H54 (cell line): ENCODE measurements at regions not wholly inside any gene's neighbourhood (a gene's known extent, or its start where the extent isn't known, plus 50 kb on each side); places are given as distances from the start of the nearest gene placed in this dataset.

Experiments
- DNase-seq: peaks from one replicate; pipeline ENCODE4 v3.0.0; 2011; ENCODE audit warnings: low spot score, mixed read lengths; ENCODE audit not compliant: insufficient read length
- FAIRE-seq: peaks from 3 replicates; lab custom pipeline; 2011; peaks lifted over from hg19 to GRCh38; lab: Jason Lieb, UNC
- POLR2A ChIP-seq: IDR thresholded peaks from 2 replicates; pipeline ENCODE4 v1.6.1; 2011; ENCODE audit warnings: low read depth, mild to moderate bottlenecking, low read length

DNA sequence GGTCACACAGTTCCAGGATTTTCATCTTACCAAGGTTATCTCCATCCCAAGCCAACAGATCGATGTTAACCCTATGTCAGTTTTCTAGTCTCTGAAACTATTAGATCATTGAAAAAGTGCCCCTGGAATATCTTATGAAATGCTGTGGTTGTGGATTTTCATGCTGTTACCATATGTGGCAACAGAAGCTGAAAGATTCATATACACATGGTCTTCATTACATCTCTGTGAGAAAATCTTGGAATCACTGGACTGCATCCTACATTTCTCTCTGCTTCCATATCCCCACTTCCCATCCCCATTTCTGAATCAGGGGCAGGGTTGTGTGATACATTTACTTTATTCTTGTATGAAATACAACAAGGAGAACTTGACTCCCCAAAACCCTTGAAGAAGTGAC, 146.1 kb downstream of the SLC16A9 start:
- FAIRE-seq (no peak), DNase-seq (no peak)
- no peak for TF ChIP-seq POLR2A

DNA sequence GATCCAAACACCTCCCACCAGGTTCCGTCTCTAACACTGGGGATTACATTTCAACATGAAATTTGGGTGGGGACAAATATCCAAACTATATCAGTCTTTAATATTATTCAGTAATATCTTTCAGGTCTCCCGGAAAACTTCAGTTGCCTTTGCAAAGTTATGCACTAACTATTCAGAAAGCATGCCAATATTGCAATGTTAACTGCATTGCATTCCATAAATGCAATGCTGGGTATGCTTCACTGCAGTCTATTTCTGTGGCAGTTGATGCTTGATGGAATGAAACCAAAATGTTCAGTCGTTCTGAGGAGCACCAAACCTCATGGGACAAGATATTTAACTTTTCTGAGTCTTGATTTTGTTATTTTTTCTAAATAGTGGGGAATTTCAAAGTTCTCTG, 147.5 kb downstream of the SLC16A9 start:
- TF ChIP-seq POLR2A = no peak
- FAIRE-seq = no peak

DNA sequence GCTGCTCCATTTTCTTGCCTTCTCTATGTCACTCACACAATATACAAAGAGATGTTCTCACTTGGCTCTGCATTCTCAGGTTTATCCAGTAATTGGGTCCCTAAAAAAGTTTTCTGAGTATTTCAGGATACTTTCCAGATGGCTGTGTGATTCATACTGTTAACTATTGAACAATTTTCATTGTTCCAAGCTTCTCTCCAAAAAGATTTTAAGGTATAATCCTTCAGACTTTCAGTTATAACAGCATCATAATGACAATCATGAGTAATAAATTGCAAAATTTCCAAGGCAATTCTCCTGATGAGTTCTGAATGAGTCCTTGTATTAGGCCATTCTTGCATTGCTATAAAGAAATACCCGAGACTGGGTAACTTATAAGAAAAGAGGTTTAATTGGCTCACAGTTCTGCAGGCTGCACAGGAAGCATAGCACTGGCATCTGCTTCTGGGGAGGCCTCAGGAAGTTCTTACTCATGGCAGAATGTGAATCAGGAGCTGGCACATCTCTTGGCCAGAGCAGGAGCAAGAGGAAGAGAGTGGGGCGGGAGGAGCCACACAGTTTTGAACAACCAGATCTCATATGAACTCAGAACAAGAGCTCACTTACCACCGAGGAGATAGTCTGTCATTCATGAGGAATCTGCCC, 148.1 kb downstream of the SLC16A9 start:
- DNase-seq (no peak), FAIRE-seq (no peak)
- no peak for TF ChIP-seq POLR2A

More for the DNA sequence above, 147.5 kb downstream of the SLC16A9 start:
- DNase-seq = no peak

DNA sequence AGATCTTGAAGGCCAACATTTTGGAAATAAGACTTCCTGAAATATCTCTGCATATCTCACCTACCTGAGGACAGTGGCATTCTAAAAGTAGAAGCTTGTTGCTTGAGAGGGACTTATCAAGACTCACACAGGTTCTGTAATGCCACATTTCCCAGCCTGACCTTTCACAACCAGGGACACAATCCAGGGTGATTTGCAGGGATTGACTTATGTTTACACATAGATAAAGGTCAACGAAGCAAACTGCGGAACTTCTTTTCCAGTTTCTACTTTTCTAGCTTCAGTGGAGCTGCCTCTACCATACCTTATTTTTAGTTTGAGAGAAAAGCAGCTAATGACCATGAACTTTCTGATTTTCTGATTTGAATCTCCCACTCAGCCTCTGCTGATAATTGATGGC, 148.7 kb downstream of the SLC16A9 start:
- no peak for DNase-seq
- FAIRE-seq = no peak

DNA sequence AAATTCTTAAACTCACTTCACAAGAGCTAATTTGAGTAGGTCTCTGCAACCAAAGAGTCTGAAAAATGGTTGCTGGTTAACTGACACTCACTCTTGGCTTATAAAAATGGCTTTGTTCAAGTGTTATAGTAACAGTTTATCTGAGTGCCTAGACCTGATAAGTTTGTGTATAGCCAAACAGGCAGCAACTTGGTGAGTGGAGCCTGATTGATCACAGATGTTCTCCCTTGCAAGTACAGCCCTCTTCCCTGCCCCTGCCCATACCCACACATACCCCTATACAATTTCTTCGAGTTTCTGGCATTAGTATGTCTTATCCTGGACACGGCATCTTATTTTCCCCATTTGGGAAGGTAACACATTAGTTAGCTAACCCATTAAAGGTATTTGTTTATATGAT, 149.5 kb downstream of the SLC16A9 start:
- TF ChIP-seq POLR2A = no peak
- no peak for FAIRE-seq
- DNase-seq = no peak

More for the DNA sequence above, 148.7 kb downstream of the SLC16A9 start:
- no peak for TF ChIP-seq POLR2A

DNA sequence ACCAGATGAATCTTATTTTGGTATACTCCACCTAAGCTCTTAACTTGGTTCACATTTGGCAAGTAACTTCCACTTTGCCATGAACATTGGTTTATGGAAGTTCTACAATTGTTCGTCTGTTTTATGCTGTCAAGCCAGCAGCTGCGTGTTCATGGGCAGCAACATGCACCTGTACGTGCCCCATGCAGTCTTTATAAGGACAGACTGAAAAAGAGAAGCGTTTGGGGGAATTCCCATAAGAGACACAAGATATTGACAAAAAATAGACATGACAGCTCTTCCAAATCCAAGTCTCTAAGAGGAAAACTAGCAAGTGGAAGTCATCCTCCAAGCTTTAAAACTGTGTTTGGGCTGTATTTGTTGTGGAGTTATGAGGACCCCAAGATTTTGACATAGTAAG, 151.6 kb downstream of the SLC16A9 start:
- DNase-seq (no peak), FAIRE-seq (no peak)
- no peak for TF ChIP-seq POLR2A

DNA sequence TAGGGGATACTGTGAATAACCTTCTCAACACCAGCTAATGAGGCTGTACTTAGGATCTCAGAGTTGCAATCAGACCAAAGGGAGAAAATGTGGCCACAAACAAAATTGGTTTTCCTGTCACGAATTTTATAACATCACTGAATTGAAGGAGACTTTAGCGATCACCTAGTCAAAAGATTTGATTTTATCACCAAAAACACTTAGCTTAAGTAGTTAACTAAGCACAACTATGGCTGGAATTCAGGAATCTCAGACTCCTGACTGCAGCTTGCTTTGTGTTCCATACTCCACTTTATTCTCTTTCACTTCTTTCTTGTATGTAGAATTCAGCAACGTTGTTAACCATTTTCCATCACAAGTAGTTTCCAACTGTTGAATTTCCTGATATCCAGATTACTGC, 152.0 kb downstream of the SLC16A9 start:
- DNase-seq = no peak
- no peak for TF ChIP-seq POLR2A
- peak; percentile 45 for FAIRE-seq

DNA sequence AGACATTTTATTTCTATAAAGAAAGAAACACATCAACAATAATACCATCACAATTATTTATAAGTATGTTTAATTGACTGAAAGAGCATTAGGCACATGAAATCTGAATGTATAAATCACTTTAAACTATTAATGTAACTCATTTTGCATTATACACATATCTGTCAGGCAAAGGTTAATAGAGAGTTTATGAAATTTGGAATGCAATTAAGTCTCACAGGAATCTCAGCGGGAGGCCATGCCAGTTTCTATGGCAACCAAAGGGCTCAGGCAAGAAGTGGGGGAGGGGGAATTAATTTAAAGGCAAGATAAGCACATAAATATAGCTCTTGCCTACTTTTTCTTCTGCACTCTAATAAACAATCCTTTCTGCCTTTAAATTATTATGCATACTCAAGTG, 152.6 kb downstream of the SLC16A9 start:
- DNase-seq = no peak

DNA sequence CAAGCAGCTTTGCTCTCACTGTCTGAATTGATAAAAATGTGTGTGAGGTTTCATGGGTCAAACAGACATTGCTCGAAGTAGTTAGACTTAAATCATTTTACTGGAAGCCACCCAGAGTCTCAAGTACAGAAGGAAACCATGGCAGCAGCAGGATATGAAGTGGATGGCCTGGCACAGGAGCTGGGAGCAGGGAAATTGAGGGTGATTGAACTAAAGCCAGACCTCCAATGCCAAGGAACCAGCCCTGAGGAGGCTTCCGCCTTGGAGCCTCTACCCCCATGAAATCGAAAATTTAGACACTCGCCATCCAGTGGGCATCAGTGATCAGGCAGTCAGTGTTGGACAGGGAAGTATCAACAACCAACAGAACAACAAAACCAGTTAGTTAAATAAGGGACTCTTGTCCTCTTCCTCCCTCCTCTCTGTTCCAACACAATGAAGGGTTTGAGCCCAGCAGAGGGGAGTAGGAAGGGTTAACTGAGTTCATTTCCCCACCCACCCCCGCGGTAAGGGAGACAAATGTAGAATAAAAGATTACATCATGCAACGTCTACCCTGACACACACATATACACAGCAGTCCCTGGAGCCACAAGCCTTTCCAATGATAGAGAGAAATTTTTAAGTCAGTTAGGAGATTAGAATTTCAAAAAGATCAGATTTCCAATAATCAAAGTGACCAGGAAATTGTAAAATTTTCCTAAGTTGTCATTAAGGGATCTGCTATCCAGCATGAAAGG, 156.3 kb downstream of the SLC16A9 start:
- no peak for FAIRE-seq
- no peak for DNase-seq
- TF ChIP-seq POLR2A = no peak

More for the DNA sequence above, 152.6 kb downstream of the SLC16A9 start:
- no peak for FAIRE-seq
- TF ChIP-seq POLR2A = no peak

DNA sequence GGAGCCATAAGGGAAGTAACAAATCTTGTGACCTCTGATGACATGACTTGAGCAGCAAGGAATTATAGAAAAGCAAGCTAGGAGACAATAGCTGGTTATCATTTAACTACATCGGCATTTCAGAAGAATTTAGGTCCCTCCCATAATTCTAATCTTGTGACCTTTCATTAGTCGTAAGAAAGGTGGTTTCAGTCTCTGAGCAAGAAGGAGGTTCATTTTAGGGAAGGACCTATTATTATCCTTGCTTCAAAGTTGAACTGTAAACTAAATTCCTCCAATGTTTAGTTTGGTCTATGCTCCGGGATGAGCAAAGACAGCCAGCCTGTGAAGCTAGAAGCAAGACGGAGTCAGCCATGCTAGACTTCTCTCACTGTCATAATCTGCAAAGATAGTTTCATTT, 159.6 kb downstream of the SLC16A9 start:
- no peak for FAIRE-seq

DNA sequence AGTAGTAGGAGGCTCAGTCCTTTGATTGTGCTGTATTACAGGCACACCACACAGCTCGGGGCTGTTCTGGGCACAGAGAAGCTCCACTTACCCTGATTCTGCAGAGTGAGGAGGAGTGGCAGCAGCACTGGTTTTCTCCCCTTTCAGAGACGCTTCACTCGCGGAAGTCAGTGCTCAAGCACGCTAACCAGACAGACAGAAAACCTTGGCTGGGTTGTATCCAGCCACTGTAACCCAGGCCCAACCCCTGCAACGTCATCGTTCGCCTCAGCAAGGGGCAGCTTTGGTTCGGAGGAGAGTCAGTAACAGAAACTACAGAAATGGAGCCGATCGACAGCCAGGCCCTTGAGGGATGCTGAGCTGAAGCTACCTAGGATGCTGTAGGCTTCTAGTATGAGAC, 171.0 kb downstream of the SLC16A9 start:
- no peak for DNase-seq
- FAIRE-seq = no peak
- TF ChIP-seq POLR2A = no peak

More for the DNA sequence above, 159.6 kb downstream of the SLC16A9 start:
- DNase-seq = no peak
- no peak for TF ChIP-seq POLR2A

DNA sequence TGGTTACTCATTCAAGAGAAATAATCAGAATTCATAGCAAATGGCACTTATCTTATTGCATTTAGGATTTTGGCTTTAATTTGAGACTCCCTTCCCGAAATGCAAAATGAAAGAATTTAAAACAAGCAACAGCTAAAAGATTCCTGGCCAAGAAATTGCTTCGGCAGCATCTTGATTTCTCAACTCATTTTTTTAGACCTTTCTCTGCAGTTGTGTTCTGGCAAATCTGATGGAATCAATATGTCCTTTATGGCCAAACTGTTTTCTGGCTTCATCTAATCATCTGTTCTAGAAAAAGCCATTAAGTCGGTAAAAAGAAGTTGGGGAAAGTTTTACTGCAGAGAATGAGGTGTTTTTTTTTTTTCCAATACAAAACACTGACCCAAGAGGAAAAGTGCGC, 172.1 kb downstream of the SLC16A9 start:
- no peak for DNase-seq
- FAIRE-seq = no peak
- TF ChIP-seq POLR2A = no peak

DNA sequence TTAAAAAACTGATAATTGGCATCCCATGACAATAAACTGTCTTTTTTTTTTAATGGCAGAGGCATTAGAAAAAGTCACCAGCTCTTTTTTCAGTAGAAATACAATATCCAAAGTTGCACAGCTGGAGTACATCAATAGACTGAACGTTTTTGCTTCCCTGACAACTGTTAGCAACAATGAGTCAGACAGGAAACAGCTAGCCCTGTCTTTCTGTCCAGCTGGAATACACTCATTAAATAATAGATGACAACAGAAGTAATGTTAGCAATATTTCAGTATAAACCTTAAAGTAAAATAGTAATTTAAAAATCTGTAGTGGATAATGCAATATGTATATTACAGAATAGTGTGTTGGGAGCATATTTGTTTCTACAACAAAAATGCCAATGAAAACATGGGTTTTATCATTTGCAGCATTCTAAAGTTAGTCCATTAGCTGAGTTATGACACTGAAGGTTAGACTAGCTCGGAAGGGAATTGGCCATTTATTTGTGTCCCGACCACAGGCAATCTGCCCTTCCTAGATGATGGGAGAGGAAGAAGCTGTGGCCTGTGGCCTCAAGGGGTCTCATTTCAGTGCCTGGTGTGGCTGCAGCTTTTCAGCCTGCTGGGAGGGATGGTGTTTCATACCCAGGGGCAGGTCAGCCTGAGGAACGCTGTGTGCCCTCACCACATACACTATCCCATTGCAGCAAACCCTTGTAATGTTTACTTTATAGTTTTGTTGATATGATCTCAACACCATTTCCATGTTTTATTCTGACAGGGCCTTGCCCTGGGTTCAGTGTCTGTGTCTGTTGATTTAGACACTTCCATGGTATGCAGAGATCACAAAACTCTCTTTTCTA, 173.3 kb downstream of the SLC16A9 start:
- FAIRE-seq (peak; percentile 30), DNase-seq (peak; percentile 29)
- TF ChIP-seq POLR2A = no peak

DNA sequence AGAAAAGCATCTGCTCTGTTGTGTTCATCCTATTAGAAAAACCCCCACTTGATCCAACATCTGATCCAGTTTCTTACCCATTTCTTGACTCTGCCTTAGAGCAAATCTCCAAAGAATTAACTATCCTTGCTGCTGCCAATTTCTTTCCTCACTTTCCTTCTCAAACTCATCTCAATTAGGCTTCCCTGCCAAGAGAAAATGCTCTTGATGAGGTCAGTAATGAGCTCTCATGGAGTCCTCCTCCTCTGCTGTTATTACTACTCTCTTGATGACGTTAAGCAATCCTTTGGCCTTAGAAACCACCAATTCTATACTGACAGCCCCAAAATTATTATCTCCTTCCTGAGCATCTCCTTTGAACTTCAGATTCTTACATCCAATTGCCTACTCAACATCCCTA, 162.0 kb upstream of the FAM13C start:
- no peak for TF ChIP-seq POLR2A
- DNase-seq (no peak), FAIRE-seq (no peak)
